ENCODE measurements at regions not wholly inside any gene's neighbourhood (a gene's known extent, or its start where the extent isn't known, plus 50 kb on each side); places are given as distances from the start of the nearest gene placed in this dataset.

DNA sequence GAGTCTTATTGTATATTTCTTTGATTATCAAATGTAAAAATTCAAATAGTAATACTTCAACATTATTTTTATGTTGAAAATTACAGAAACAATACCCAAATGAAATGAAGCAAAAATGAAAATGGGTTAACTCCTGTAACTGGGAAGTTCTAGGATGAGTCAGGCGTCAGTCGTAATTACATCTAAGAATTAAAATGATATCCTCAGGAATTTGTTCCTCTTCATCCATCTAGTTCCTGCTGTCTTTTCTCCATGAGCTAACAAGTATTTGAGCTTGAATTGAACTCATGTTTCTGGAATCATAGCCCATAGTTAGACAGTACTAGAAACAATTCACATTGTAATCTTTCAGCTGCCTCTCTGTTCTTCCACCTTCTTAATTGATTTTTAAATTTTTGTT lies 568.3 kb upstream of the TLE4 start:
- Mint-ChIP-seq H3K4me3 (ENCODE audit: low read depth) (no peak overlapping the region), H3K4me1 (ENCODE audit: low read depth) (no peaks in the 10 kb centered on the region), H3K27ac (no peak overlapping the region)

DNA sequence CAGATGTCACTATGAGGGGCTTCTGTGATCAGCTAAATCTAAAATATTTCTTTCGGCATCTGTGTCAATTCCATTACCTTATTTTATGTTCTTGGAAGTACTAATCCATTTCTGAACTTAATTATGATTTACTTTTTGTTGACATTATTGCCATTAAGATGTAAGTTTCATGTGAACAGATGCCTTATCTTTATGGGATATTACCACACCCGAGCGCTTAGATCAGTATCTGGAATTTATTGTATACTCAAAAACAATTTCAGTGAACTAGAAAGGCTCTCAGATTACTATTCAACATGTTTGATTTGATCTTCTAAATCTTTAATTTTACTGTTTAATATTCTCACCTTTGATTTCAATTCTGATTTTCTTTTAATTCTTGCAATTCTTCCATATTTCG lies 567.7 kb upstream of the TLE4 start:
- no peak overlapping the region for H3K27ac Mint-ChIP-seq
- no peaks in the 10 kb centered on the region for H3K27me3 Mint-ChIP-seq (ENCODE audit: low read depth)
- no peaks in the 10 kb centered on the region for H3K9me3 Mint-ChIP-seq
- no peak for DNase-seq (ENCODE audit: low spot score)
- H3K36me3 Mint-ChIP-seq (ENCODE audit: low read depth), result no peaks in the 10 kb centered on the region
- H3K4me1 Mint-ChIP-seq (ENCODE audit: low read depth), result no peaks in the 10 kb centered on the region
- H3K4me3 Mint-ChIP-seq (ENCODE audit: low read depth), result no peak overlapping the region
- intact Hi-C loops (cut with micrococcal nuclease), result no loop called here

More for the DNA sequence above, 568.3 kb upstream of the TLE4 start:
- Mint-ChIP-seq H3K9me3 (no peaks in the 10 kb centered on the region), H3K27me3 (ENCODE audit: low read depth) (no peaks in the 10 kb centered on the region), H3K36me3 (ENCODE audit: low read depth) (no peaks in the 10 kb centered on the region)
- intact Hi-C loops (cut with micrococcal nuclease), result no loop called here
- DNase-seq (ENCODE audit: low spot score), result no peak

DNA sequence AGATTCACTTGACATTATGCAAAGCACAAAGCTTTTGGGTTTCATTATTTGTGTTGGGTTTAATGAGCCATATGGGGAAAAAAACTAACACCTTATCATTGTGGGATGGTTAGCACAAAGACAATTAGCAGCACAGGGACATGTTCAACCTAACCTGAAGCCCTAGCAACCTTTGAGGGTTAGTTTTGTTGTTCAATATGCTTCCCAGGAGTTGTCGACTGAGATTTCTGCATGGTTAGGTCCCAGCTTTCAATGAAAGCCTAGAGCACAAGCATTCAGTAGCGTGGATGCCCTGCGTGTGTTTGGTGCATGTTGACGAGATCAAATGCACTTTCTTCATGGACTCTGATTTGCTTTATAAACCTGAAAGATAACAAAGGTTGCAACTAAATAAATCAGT lies 565.2 kb upstream of the TLE4 start:
- DNase-seq (ENCODE audit: low spot score), result no peak
- Mint-ChIP-seq H3K36me3 (ENCODE audit: low read depth) (no peaks in the 10 kb centered on the region), H3K4me3 (ENCODE audit: low read depth) (no peak overlapping the region)

DNA sequence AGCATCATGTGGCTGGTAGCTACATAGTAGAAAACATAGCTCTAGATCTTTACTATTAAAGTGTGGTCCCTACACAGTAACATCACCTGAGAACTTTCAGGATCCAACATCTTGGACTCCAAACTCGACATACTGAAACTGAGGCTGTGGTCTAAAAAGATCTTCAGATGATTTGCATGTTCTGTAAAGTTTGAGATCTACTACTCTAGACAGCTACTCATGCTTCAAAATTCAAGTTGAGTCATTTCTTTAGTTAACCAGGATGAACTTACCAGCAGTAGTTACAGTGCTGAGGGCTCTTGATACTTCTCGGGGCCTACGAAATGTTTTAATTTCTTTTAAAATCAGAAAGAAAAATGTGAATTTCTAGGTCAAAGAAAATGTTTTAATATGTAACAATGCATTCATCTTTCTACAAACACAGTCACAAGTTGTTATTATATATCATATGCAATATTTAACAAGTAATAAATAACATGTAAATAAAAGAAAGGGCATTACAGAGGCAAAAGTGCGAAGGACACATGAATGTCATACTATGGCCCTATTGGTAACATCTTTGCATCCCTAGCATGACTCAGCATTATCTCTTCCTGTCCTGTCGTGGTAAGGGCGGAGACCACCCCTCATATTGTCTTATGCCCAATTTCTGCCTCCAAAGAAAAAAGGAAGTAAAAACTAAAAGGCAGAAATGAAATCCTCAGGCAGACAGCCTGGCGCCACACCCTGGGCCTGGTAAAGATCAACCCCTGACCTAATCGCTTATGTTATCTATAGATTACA lies 563.9 kb upstream of the TLE4 start:
- H3K27me3 Mint-ChIP-seq (ENCODE audit: low read depth), result no peaks in the 10 kb centered on the region
- intact Hi-C loops (cut with micrococcal nuclease), result no loop called here
- no peak overlapping the region for H3K27ac Mint-ChIP-seq
- DNase-seq (ENCODE audit: low spot score), result no peak
- H3K9me3 Mint-ChIP-seq, result no peaks in the 10 kb centered on the region
- H3K4me1 Mint-ChIP-seq (ENCODE audit: low read depth), result no peaks in the 10 kb centered on the region
- H3K36me3 Mint-ChIP-seq (ENCODE audit: low read depth), result no peaks in the 10 kb centered on the region
- no peak overlapping the region for H3K4me3 Mint-ChIP-seq (ENCODE audit: low read depth)

More for the DNA sequence above, 565.2 kb upstream of the TLE4 start:
- no peaks in the 10 kb centered on the region for H3K9me3 Mint-ChIP-seq
- no peaks in the 10 kb centered on the region for H3K27me3 Mint-ChIP-seq (ENCODE audit: low read depth)
- H3K4me1 Mint-ChIP-seq (ENCODE audit: low read depth), result no peaks in the 10 kb centered on the region
- H3K27ac Mint-ChIP-seq, result no peak overlapping the region
- intact Hi-C loops (cut with micrococcal nuclease), result no loop called here

DNA sequence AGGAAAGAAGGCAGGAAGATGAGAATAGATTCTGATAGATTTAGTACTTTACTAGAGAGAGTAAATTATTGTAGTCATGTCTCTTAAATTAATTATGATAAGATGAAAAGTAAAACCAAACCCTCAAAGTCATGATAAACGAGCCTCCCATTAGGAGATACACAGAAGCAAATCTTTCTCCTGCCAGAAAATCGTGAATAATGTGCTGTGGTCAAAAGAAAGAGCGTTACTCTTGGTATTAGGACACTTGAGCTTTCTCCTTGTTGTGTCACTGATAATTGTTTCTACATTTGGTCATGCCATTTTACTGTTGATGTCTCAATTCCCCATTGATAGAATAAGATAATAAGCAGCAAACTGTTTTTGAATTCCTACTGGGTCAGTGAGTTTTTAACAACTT lies 562.8 kb upstream of the TLE4 start:
- intact Hi-C loops (cut with micrococcal nuclease), result no loop called here
- H3K9me3 Mint-ChIP-seq, result no peaks in the 10 kb centered on the region
- H3K27ac Mint-ChIP-seq, result no peak overlapping the region
- no peaks in the 10 kb centered on the region for H3K4me1 Mint-ChIP-seq (ENCODE audit: low read depth)
- no peak overlapping the region for H3K4me3 Mint-ChIP-seq (ENCODE audit: low read depth)
- no peaks in the 10 kb centered on the region for H3K27me3 Mint-ChIP-seq (ENCODE audit: low read depth)
- no peaks in the 10 kb centered on the region for H3K36me3 Mint-ChIP-seq (ENCODE audit: low read depth)
- no peak for DNase-seq (ENCODE audit: low spot score)

DNA sequence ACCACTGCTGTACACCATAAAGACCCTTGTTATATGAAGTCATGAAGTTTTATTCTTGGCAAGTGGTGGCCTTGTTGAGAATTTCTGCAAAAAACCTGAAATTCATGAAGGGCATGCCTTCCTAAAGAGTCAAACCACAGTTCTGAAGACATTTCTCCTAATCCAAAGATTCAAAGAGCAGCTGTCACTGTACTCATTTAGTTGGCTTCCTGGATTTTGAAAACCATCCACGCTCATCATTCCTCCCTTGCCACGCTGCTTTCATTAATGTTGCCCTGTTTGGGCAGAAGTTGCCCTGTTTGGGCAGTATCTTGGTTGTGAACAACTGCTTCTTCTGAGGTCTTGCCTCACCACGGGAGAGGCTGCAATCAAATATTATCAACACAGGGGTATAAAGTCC lies 560.3 kb upstream of the TLE4 start:
- H3K4me3 Mint-ChIP-seq (ENCODE audit: low read depth), result no peak overlapping the region

GRCh38 chr9:79012561-79012960 lies 559.2 kb upstream of the TLE4 start:
- Mint-ChIP-seq H3K36me3 (ENCODE audit: low read depth) (no peaks in the 10 kb centered on the region), H3K27ac (no peak overlapping the region), H3K4me3 (ENCODE audit: low read depth) (no peak overlapping the region), H3K4me1 (ENCODE audit: low read depth) (no peaks in the 10 kb centered on the region), H3K27me3 (ENCODE audit: low read depth) (no peaks in the 10 kb centered on the region), H3K9me3 (no peaks in the 10 kb centered on the region)
- intact Hi-C loops (cut with micrococcal nuclease), result no loop called here
- no peak for DNase-seq (ENCODE audit: low spot score)

More for the DNA sequence above, 560.3 kb upstream of the TLE4 start:
- Mint-ChIP-seq H3K9me3 (no peaks in the 10 kb centered on the region), H3K36me3 (ENCODE audit: low read depth) (no peaks in the 10 kb centered on the region), H3K27me3 (ENCODE audit: low read depth) (no peaks in the 10 kb centered on the region), H3K27ac (no peak overlapping the region), H3K4me1 (ENCODE audit: low read depth) (no peaks in the 10 kb centered on the region)
- DNase-seq (ENCODE audit: low spot score), result no peak
- intact Hi-C loops (cut with micrococcal nuclease), result no loop called here

- Mint-ChIP-seq H3K36me3 (ENCODE audit: low read depth) (no peaks in the 10 kb centered on the region), H3K4me3 (ENCODE audit: low read depth) (no peak overlapping the region), H3K4me1 (ENCODE audit: low read depth) (no peaks in the 10 kb centered on the region), H3K27ac (no peak overlapping the region), H3K27me3 (ENCODE audit: low read depth) (no peaks in the 10 kb centered on the region), H3K9me3 (no peaks in the 10 kb centered on the region)
- intact Hi-C loops (cut with micrococcal nuclease), result no loop called here
- no peak for DNase-seq (ENCODE audit: low spot score)
Observed at GRCh38 chr9:79013715-79014610, 557.8 kb upstream of the TLE4 start.

- Mint-ChIP-seq H3K36me3 (ENCODE audit: low read depth) (no peaks in the 10 kb centered on the region), H3K4me3 (ENCODE audit: low read depth) (no peak overlapping the region), H3K9me3 (no peaks in the 10 kb centered on the region), H3K27me3 (ENCODE audit: low read depth) (no peaks in the 10 kb centered on the region), H3K4me1 (ENCODE audit: low read depth) (no peaks in the 10 kb centered on the region), H3K27ac (no peak overlapping the region)
- DNase-seq (ENCODE audit: low spot score), result no peak
- intact Hi-C loops (cut with micrococcal nuclease), result no loop called here
Observed at GRCh38 chr9:79014929-79015699, 556.7 kb upstream of the TLE4 start.

DNA sequence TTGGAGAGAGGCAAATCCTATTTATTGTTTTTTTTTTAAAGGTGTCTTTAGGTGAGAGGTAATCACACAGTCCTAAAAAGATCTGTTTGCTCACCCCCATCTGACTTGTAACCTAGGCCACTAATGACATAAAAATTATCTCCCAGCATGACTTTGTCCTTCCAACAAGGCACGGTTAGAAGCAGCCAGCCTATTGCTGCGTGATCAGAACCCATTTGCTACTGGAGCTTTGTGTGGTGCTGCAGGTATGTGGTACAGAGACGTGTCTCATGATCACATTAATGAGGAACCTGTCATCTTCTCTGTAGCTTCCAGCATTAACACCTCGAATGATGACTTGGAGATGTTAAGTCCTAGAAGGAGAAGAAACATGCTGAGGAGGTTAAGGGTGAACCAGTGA lies 555.8 kb upstream of the TLE4 start:
- Mint-ChIP-seq H3K4me3 (ENCODE audit: low read depth) (no peak overlapping the region), H3K36me3 (ENCODE audit: low read depth) (no peaks in the 10 kb centered on the region), H3K27me3 (ENCODE audit: low read depth) (no peaks in the 10 kb centered on the region), H3K4me1 (ENCODE audit: low read depth) (no peaks in the 10 kb centered on the region), H3K27ac (no peak overlapping the region), H3K9me3 (no peaks in the 10 kb centered on the region)
- intact Hi-C loops (cut with micrococcal nuclease), result no loop called here
- DNase-seq (ENCODE audit: low spot score), result no peak

DNA sequence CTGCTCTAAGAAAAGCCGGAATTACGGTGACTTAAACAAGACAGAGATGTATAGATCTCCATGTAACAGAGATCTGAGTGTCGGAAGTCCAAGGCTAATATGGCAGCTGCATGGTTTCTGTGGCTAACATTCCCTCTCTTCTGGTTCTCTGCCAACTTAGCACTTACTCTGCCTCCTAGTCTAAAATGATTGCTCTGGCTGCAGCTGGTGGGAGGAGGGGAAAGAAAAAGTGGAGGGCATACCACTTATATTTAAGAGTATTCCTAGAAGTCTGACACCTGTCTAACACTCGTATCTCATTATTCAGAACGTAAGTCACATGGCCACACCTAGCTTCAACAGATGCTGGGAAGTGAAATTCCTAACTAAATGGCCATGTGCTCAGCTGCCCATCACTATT lies 551.5 kb upstream of the TLE4 start:
- Mint-ChIP-seq H3K4me3 (ENCODE audit: low read depth) (no peak overlapping the region), H3K27me3 (ENCODE audit: low read depth) (no peaks in the 10 kb centered on the region), H3K4me1 (ENCODE audit: low read depth) (no peaks in the 10 kb centered on the region), H3K9me3 (no peaks in the 10 kb centered on the region), H3K27ac (no peak overlapping the region), H3K36me3 (ENCODE audit: low read depth) (no peaks in the 10 kb centered on the region)
- DNase-seq (ENCODE audit: low spot score), result no peak
- intact Hi-C loops (cut with micrococcal nuclease), result no loop called here

GRCh38 chr9:79021084-79021483 lies 550.7 kb upstream of the TLE4 start:
- intact Hi-C loops (cut with micrococcal nuclease), result no loop called here
- H3K4me1 Mint-ChIP-seq (ENCODE audit: low read depth), result no peaks in the 10 kb centered on the region
- H3K9me3 Mint-ChIP-seq, result no peaks in the 10 kb centered on the region
- H3K27me3 Mint-ChIP-seq (ENCODE audit: low read depth), result no peaks in the 10 kb centered on the region
- H3K4me3 Mint-ChIP-seq (ENCODE audit: low read depth), result no peak overlapping the region
- H3K36me3 Mint-ChIP-seq (ENCODE audit: low read depth), result no peaks in the 10 kb centered on the region
- no peak for DNase-seq (ENCODE audit: low spot score)
- H3K27ac Mint-ChIP-seq, result no peak overlapping the region
